GM23248 (cell line): ENCODE measurements at regions not wholly inside any gene's neighbourhood (a gene's known extent, or its start where the extent isn't known, plus 50 kb on each side); places are given as distances from the start of the nearest gene placed in this dataset.

Experiments used
- EZH2 ChIP-seq: fragments of 200-600 bp; sonication (generic); IDR thresholded peaks from 2 replicates; pipeline ENCODE4 v1.6.1; 2018; ENCODE audit warnings: antibody characterized with exemption, mild to moderate bottlenecking; ENCODE audit not compliant: insufficient read depth, poor library complexity, severe bottlenecking
- EZH2phosphoT487 ChIP-seq: fragments of 200-600 bp; sonication (generic); IDR thresholded peaks from 2 replicates; pipeline ENCODE4 v1.6.1; 2018; ENCODE audit warnings: antibody characterized with exemption, moderate library complexity, mild to moderate bottlenecking, low read depth; ENCODE audit not compliant: insufficient read depth

DNA sequence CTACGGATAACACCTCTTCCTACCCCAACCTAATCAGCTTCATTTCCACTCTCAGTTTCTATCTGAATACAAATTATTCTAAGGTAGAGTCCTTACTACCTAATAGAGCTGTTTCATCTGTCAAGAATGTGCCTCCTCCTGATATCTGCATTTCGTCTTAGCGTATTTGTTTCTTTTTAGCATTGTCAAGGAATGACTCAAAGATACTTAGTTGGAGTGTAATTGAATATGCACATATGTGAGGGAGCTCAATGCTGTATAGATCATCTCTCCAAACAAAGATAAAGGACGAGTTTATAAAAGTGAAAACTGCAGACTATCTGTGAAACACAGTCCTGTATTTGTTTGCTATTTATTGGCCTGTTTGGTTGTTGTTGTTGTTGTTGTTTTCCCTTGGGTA is 2059.4 kb upstream of the CELF4 start:
- TF ChIP-seq EZH2 (no peak), EZH2phosphoT487 (no peak)
